Right lobe of liver (tissue), 4 donors: ENCODE measurements at regions not wholly inside any gene's neighbourhood (a gene's known extent, or its start where the extent isn't known, plus 50 kb on each side); places are given as distances from the start of the nearest gene placed in this dataset.

Experiments used
- CTCF ChIP-seq, 4 donors: fragments of 200-600 bp in 3 of 4; fragments of 450-650 bp in 1 of 4; IDR thresholded peaks; one replicate each; pipeline versions ENCODE4 v1.5.1 to v1.8.0; 2016 to 2022; ENCODE audit warnings: antibody characterized with exemption in 4 of 4, mild to moderate bottlenecking in 2 of 4
- POLR2A ChIP-seq: fragments of 450-650 bp; IDR thresholded peaks from one replicate; pipeline ENCODE4 v1.6.1; 2017; ENCODE audit warnings: antibody characterized with exemption, mild to moderate bottlenecking
- donor health status: DM: no; HTN: no; CAD: no.
- donor health status: DM: no; HTN: no; CAD: no.
- donor health status: DM: no; HTN: yes; CAD: no.

- TF ChIP-seq POLR2A, result no peak
- TF ChIP-seq CTCF (IDR thresholded peaks at IDR 0.05), result no peak
Observed at GRCh38 chr4:181770971-181771370, 472.2 kb upstream of the TENM3 start.
